HG03575 (cell line): ENCODE measurements at regions not wholly inside any gene's neighbourhood (a gene's known extent, or its start where the extent isn't known, plus 50 kb on each side); places are given as distances from the start of the nearest gene placed in this dataset.

ENCODE experiments used
- ATAC-seq: cut with Tn5 transposase; IDR thresholded peaks from one replicate; pipeline ENCODE4 v1.9.1; 2021; ENCODE audit not compliant: unreplicated experiment, insufficient number of reproducible peaks, low FRiP score; ENCODE audit errors: extremely low read depth

- ATAC-seq, result no peak
These were observed 1010.0 kb downstream of the SQOR start for GRCh38 chr15:46644501-46645481.

- no peak for ATAC-seq
These were observed 1011.7 kb downstream of the SQOR start for GRCh38 chr15:46646490-46646889.

- no peak for ATAC-seq
These were observed 1012.2 kb downstream of the SQOR start for GRCh38 chr15:46647046-46647445.

GRCh38 chr15:46652266-46652665, 1017.4 kb downstream of the SQOR start:
- no peak for ATAC-seq

GRCh38 chr15:46654993-46655392, 1020.2 kb downstream of the SQOR start:
- ATAC-seq, result no peak

- no peak for ATAC-seq
These were observed 1025.4 kb downstream of the SQOR start for GRCh38 chr15:46660096-46660842.

GRCh38 chr15:46670258-46670657, 1035.4 kb downstream of the SQOR start:
- ATAC-seq, result no peak

GRCh38 chr15:46671336-46671735, 1036.5 kb downstream of the SQOR start:
- no peak for ATAC-seq

GRCh38 chr15:46672041-46672440, 1037.2 kb downstream of the SQOR start:
- no peak for ATAC-seq

- no peak for ATAC-seq
These were observed 1040.8 kb upstream of the SEMA6D start for GRCh38 chr15:46676233-46677206.

GRCh38 chr15:46677491-46677890, 1039.8 kb upstream of the SEMA6D start:
- ATAC-seq, result no peak

GRCh38 chr15:46681901-46682300, 1035.4 kb upstream of the SEMA6D start:
- ATAC-seq, result no peak

GRCh38 chr15:46682969-46683791, 1034.1 kb upstream of the SEMA6D start:
- no peak for ATAC-seq

- no peak for ATAC-seq
These were observed 1032.2 kb upstream of the SEMA6D start for GRCh38 chr15:46685096-46685495.

- no peak for ATAC-seq
These were observed 1031.6 kb upstream of the SEMA6D start for GRCh38 chr15:46685681-46686080.

GRCh38 chr15:46696281-46696680, 1021.0 kb upstream of the SEMA6D start:
- ATAC-seq, result no peak

GRCh38 chr15:46701346-46701745, 1016.0 kb upstream of the SEMA6D start:
- ATAC-seq, result no peak

- no peak for ATAC-seq
These were observed 1015.4 kb upstream of the SEMA6D start for GRCh38 chr15:46701896-46702295.
